ENCODE measurements at regions not wholly inside any gene's neighbourhood (a gene's known extent, or its start where the extent isn't known, plus 50 kb on each side); places are given as distances from the start of the nearest gene placed in this dataset.

DNA sequence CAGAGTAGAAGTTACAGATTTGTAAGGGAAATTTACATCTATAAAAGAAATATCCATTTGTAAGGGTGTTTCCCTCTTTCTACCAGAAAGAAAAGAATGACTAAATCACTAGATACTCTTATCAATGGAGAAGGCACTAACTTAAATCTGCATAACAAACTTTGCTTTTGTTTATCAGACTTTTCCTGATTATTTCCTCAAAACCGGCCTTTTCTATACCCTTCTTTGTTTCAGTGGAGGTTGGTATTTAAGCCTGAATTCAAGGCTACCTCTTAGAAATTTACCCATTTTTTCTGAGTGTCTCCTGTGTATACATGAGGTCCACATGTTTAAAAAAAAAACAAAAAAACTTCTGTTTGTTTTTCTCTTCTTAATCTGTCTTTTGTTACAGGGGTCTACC lies 80.4 kb upstream of the GRPR start:
- ATAC-seq (no peak), DNase-seq (no peak)
- TF ChIP-seq, protein P1, sequence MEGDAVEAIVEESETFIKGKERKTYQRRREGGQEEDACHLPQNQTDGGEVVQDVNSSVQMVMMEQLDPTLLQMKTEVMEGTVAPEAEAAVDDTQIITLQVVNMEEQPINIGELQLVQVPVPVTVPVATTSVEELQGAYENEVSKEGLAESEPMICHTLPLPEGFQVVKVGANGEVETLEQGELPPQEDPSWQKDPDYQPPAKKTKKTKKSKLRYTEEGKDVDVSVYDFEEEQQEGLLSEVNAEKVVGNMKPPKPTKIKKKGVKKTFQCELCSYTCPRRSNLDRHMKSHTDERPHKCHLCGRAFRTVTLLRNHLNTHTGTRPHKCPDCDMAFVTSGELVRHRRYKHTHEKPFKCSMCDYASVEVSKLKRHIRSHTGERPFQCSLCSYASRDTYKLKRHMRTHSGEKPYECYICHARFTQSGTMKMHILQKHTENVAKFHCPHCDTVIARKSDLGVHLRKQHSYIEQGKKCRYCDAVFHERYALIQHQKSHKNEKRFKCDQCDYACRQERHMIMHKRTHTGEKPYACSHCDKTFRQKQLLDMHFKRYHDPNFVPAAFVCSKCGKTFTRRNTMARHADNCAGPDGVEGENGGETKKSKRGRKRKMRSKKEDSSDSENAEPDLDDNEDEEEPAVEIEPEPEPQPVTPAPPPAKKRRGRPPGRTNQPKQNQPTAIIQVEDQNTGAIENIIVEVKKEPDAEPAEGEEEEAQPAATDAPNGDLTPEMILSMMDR (IDR thresholded peaks at IDR 0.05) = no peak
- CTCF ChIA-PET = interaction anchor here (0.6 kb wide), 1 partner anchor 75 kb away, joined by 3 read pairs; no protein-coding TSS in a partner anchor
- Mint-ChIP-seq H3K27ac (no peak overlapping the region), H3K9me3 (no peaks in the 10 kb centered on the region), H3K36me3 (ENCODE audit: low read depth) (no peaks in the 10 kb centered on the region), H3K27me3 (no peaks in the 10 kb centered on the region), H3K4me3 (no peak overlapping the region), H3K4me1 (ENCODE audit: low read depth) (peaks cover 6% of the 10 kb centered on the region)
- intact Hi-C loops (cut with micrococcal nuclease) = no loop called here
- POLR2A ChIA-PET = no interaction called here

DNA sequence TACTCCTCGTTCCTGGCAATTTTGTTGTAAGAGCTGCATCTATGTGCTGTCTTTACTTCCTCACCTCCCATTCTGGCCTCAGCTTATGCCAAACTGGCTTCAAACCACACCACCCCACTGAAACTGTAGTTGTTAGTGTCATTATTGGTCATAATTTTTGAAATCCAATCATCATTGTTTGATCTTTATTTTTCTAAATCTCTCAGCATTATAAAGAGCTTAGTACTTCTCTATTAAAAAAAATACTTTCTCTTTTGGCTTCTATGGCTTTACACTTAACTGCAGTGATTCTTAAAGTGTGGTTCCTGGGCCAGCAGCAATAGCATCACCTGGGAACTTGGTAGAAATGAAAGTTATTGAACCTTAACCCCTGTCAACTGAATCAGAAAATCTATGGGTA lies 83.5 kb upstream of the GRPR start:
- Mint-ChIP-seq H3K36me3 (ENCODE audit: low read depth) (no peaks in the 10 kb centered on the region), H3K27me3 (no peaks in the 10 kb centered on the region), H3K9me3 (no peaks in the 10 kb centered on the region), H3K27ac (no peak overlapping the region), H3K4me3 (no peak overlapping the region), H3K4me1 (ENCODE audit: low read depth) (peaks cover 6% of the 10 kb centered on the region)
- intact Hi-C loops (cut with micrococcal nuclease) = no loop called here
- ATAC-seq (no peak), DNase-seq (no peak)
- CTCF ChIA-PET = no interaction called here
- POLR2A ChIA-PET = no interaction called here
- TF ChIP-seq, protein P1 (IDR thresholded peaks at IDR 0.05) = no peak

DNA sequence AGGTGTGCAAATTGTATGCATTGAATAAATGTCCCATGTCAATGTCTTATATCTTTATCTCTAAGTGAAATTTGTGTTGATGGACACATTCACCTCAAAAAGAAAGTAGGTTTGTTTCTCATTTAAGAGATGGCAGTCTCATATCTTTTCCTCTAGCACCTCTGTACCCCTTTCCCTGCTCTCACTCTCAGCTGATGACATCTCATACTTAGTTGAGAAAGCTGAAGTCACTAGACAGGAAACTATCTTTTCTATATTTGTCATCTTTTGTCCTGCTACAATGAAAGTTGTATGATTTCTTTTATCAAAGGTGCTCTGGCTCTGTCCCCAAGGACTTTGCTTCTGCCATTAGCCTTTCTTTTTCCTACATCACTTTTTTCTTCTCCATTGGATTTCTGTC lies 84.0 kb upstream of the GRPR start:
- ChIA-PET CTCF (no interaction called here), POLR2A (no interaction called here)
- ATAC-seq (no peak), DNase-seq (no peak)
- no peak overlapping the region for H3K4me3 Mint-ChIP-seq
- no peaks in the 10 kb centered on the region for H3K36me3 Mint-ChIP-seq (ENCODE audit: low read depth)
- H3K27ac Mint-ChIP-seq = no peak overlapping the region
- TF ChIP-seq, protein P1 (IDR thresholded peaks at IDR 0.05) = no peak
- H3K27me3 Mint-ChIP-seq = peaks cover 1% of the 10 kb centered on the region
- no peaks in the 10 kb centered on the region for H3K9me3 Mint-ChIP-seq
- intact Hi-C loops (cut with micrococcal nuclease) = no loop called here
- peaks cover 6% of the 10 kb centered on the region for H3K4me1 Mint-ChIP-seq (ENCODE audit: low read depth)

DNA sequence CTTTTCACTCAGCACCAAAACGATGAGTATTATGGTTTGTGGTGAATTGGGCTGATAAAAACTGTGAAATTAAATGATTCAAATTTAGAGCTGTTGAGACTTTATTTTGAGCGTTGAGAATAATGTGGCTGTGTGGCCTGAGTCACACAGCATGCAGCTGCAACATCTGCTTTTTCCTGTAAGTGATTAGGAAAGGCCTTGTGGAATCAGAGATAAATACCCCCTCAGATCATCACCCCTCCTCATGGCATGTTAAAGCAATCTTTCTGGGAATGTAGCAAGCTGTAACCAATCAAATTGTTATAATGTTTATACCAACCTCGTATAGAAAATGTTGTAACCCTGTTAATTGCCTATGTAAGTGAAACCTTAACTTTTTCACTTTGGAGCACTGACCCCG lies 90.0 kb upstream of the GRPR start:
- DNase-seq (no peak), ATAC-seq (no peak)
- H3K4me3 Mint-ChIP-seq = no peak overlapping the region
- no peaks in the 10 kb centered on the region for H3K9me3 Mint-ChIP-seq
- H3K27ac Mint-ChIP-seq = no peak overlapping the region
- POLR2A ChIA-PET = no interaction called here
- H3K36me3 Mint-ChIP-seq (ENCODE audit: low read depth) = no peaks in the 10 kb centered on the region
- no peaks in the 10 kb centered on the region for H3K4me1 Mint-ChIP-seq (ENCODE audit: low read depth)
- CTCF ChIA-PET = no interaction called here
- TF ChIP-seq, protein P1 (IDR thresholded peaks at IDR 0.05) = no peak
- peaks cover 1% of the 10 kb centered on the region for H3K27me3 Mint-ChIP-seq
- intact Hi-C loops (cut with micrococcal nuclease) = no loop called here

DNA sequence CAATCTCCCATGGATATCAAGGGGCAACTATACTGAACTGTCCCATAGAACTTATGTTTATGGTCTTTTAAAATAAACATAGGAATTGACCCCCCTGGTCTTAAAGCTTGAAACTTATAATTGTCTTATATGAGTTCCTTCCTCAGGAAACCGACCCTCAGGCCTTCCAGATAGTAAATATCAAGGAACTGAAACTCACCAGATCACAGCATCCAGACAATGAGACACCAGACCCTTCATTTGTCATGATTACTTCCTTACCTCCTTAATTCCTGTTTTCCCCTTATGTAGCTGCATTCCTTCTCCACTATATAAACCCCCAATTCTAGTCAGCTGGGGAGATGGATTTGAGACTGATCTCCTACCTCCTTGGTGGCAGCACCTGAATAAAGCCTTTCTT lies 94.8 kb upstream of the GRPR start:
- ATAC-seq (no peak), DNase-seq (no peak)
- Mint-ChIP-seq H3K27me3 (no peaks in the 10 kb centered on the region), H3K4me1 (ENCODE audit: low read depth) (peaks cover 10% of the 10 kb centered on the region), H3K36me3 (ENCODE audit: low read depth) (no peaks in the 10 kb centered on the region), H3K9me3 (no peaks in the 10 kb centered on the region), H3K4me3 (no peak overlapping the region), H3K27ac (no peak overlapping the region)
- POLR2A ChIA-PET = no interaction called here
- CTCF ChIA-PET = no interaction called here
- intact Hi-C loops (cut with micrococcal nuclease) = no loop called here
- TF ChIP-seq, protein P1 (IDR thresholded peaks at IDR 0.05) = no peak
